ENCODE measurements at regions not wholly inside any gene's neighbourhood (a gene's known extent, or its start where the extent isn't known, plus 50 kb on each side); places are given as distances from the start of the nearest gene placed in this dataset.

- no peak for TF ChIP-seq CTCF (IDR thresholded peaks at IDR 0.05; ENCODE audit: borderline replicate concordance, extremely low read depth, low read length, poor library complexity, severe bottlenecking)
- TF ChIP-seq EZH2 (IDR thresholded peaks at IDR 0.05; ENCODE audit: borderline replicate concordance, low read depth, low read length, severe bottlenecking) = no peak
Observed at GRCh38 chrX:45601052-45601451, 400.4 kb upstream of the DIPK2B start.
